ENCODE measurements at regions not wholly inside any gene's neighbourhood (a gene's known extent, or its start where the extent isn't known, plus 50 kb on each side); places are given as distances from the start of the nearest gene placed in this dataset.

GRCh38 chr11:101362643-101363042 lies 221.2 kb downstream of the TRPC6 start:
- TF ChIP-seq, protein P1, sequence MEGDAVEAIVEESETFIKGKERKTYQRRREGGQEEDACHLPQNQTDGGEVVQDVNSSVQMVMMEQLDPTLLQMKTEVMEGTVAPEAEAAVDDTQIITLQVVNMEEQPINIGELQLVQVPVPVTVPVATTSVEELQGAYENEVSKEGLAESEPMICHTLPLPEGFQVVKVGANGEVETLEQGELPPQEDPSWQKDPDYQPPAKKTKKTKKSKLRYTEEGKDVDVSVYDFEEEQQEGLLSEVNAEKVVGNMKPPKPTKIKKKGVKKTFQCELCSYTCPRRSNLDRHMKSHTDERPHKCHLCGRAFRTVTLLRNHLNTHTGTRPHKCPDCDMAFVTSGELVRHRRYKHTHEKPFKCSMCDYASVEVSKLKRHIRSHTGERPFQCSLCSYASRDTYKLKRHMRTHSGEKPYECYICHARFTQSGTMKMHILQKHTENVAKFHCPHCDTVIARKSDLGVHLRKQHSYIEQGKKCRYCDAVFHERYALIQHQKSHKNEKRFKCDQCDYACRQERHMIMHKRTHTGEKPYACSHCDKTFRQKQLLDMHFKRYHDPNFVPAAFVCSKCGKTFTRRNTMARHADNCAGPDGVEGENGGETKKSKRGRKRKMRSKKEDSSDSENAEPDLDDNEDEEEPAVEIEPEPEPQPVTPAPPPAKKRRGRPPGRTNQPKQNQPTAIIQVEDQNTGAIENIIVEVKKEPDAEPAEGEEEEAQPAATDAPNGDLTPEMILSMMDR (IDR thresholded peaks at IDR 0.05) = no peak
- no peak for TF ChIP-seq POLR2A (IDR thresholded peaks at IDR 0.05)

Data from testis (tissue), 2 donors.